Thyroid gland (tissue), 4 donors: ENCODE measurements at regions not wholly inside any gene's neighbourhood (a gene's known extent, or its start where the extent isn't known, plus 50 kb on each side); places are given as distances from the start of the nearest gene placed in this dataset.

Experiments
- DNase-seq, 2 donors: peaks; one replicate each; pipeline ENCODE4 v3.0.0-alpha.2; 2019
- H3K27ac ChIP-seq, 3 donors: fragments of 200-600 bp; sonication (generic); 1 replicate in 2 of 3; 2 replicates in 1 of 3; pipeline ENCODE4 v1.5.1; 2016 to 2019; ENCODE audit warnings: mild to moderate bottlenecking in 1 of 3, moderate library complexity in 1 of 3
- H3K27me3 ChIP-seq: fragments of 200-600 bp; sonication (generic); one replicate; pipeline ENCODE4 v1.5.1; 2019
- H3K36me3 ChIP-seq, 2 donors: fragments of 200-600 bp; sonication (generic); one replicate each; pipeline ENCODE4 v1.5.1; 2016 to 2019
- H3K4me1 ChIP-seq, 2 donors: fragments of 200-600 bp; sonication (generic); one replicate each; pipeline ENCODE4 v1.5.1; 2017 to 2019
- H3K4me3 ChIP-seq, 3 donors: fragments of 200-600 bp; sonication (generic); replicated peaks in 1 of 3; 1 replicate in 2 of 3; 2 replicates in 1 of 3; pipeline ENCODE4 v1.5.1; 2016; ENCODE audit warnings: mild to moderate bottlenecking in 1 of 3
- H3K9me3 ChIP-seq: fragments of 200-600 bp; sonication (generic); one replicate; pipeline ENCODE4 v1.5.1; 2017
- CTCF ChIP-seq, 6 experiments: fragments of 200-600 bp in 3 of 6; fragments of 450-650 bp in 3 of 6; sonication (generic) in 3 of 6; IDR thresholded peaks; one replicate each; pipeline ENCODE4 v1.5.1; 2016 to 2019; ENCODE audit warnings: antibody characterized with exemption in 6 of 6, mild to moderate bottlenecking in 2 of 6, inconsistent platforms in 1 of 6, moderate library complexity in 1 of 6
- POLR2A ChIP-seq, 2 donors: fragments of 450-650 bp; IDR thresholded peaks; one replicate each; pipeline ENCODE4 v1.6.1; 2017; ENCODE audit warnings: antibody characterized with exemption in 2 of 2, mild to moderate bottlenecking in 2 of 2, moderate library complexity in 1 of 2
- WGBS, 2 donors: methylation state at CpG; one replicate each; pipeline ENCODE4 v1.1.5; 2017; 5-methylcytosine and 5-hydroxymethylcytosine counted together
- intact Hi-C: fragments of 100-400 bp; cut with DNase I; formaldehyde crosslinking; loops from one replicate; pipeline ENCODE4 v1.15.1; 2023

GRCh38 chr6:21437581-21437980 is 156.0 kb upstream of the SOX4 start:
- Histone ChIP-seq H3K36me3 (no peaks in the 10 kb centered on the region), H3K9me3 (no peaks in the 10 kb centered on the region), H3K4me1 (no peaks in the 10 kb centered on the region), H3K4me3 (no peak overlapping the region), H3K27ac (no peak overlapping the region), H3K27me3 (no peaks in the 10 kb centered on the region)
- intact Hi-C loops: no loop called here
- TF ChIP-seq CTCF (IDR thresholded peaks at IDR 0.05): no peak
- TF ChIP-seq POLR2A (IDR thresholded peaks at IDR 0.05): no peak
- WGBS, 2 donors: 95 to 98% methylated on average over 2 of the region's 2 CpGs
- DNase-seq: no peak

GRCh38 chr6:21438237-21438985 is 155.1 kb upstream of the SOX4 start:
- H3K27me3 ChIP-seq: no peaks in the 10 kb centered on the region
- H3K9me3 ChIP-seq: no peaks in the 10 kb centered on the region
- no peak overlapping the region for H3K27ac ChIP-seq
- H3K36me3 ChIP-seq: no peaks in the 10 kb centered on the region
- no peak for DNase-seq
- H3K4me1 ChIP-seq: no peaks in the 10 kb centered on the region
- 91 to 94% methylated on average over 10 of the region's 10 CpGs for WGBS, 2 donors
- H3K4me3 ChIP-seq: no peak overlapping the region
- intact Hi-C loops: no loop called here
- no peak for TF ChIP-seq POLR2A (IDR thresholded peaks at IDR 0.05)
- no peak for TF ChIP-seq CTCF (IDR thresholded peaks at IDR 0.05)

GRCh38 chr6:21438986-21439352 is 154.6 kb upstream of the SOX4 start:
- no peak for DNase-seq
- H3K4me1 ChIP-seq: no peaks in the 10 kb centered on the region
- no peaks in the 10 kb centered on the region for H3K9me3 ChIP-seq
- H3K27ac ChIP-seq: no peak overlapping the region
- H3K36me3 ChIP-seq: no peaks in the 10 kb centered on the region
- no peaks in the 10 kb centered on the region for H3K27me3 ChIP-seq
- WGBS, 2 donors: 43 to 57% methylated on average over 2 of the region's 2 CpGs
- TF ChIP-seq POLR2A (IDR thresholded peaks at IDR 0.05): no peak
- intact Hi-C loops: no loop called here
- H3K4me3 ChIP-seq: no peak overlapping the region

GRCh38 chr6:21441386-21441785 is 152.2 kb upstream of the SOX4 start:
- WGBS, 2 donors: 88 to 97% methylated on average over 6 of the region's 6 CpGs
- intact Hi-C loops: no loop called here

GRCh38 chr6:21442874-21443273 is 150.7 kb upstream of the SOX4 start:
- H3K4me1 ChIP-seq: no peaks in the 10 kb centered on the region
- intact Hi-C loops: no loop called here
- H3K4me3 ChIP-seq: no peak overlapping the region
- no peaks in the 10 kb centered on the region for H3K27me3 ChIP-seq
- H3K9me3 ChIP-seq: no peaks in the 10 kb centered on the region
- no peak overlapping the region for H3K27ac ChIP-seq
- 97 to 98% methylated on average over 1 of the region's 1 CpG for WGBS, 2 donors
- TF ChIP-seq CTCF (IDR thresholded peaks at IDR 0.05) (no peak), POLR2A (IDR thresholded peaks at IDR 0.05) (no peak)
- DNase-seq: no peak
- no peaks in the 10 kb centered on the region for H3K36me3 ChIP-seq

More at GRCh38 chr6:21441386-21441785, 152.2 kb upstream of the SOX4 start:
- H3K36me3 ChIP-seq: no peaks in the 10 kb centered on the region
- H3K4me3 ChIP-seq: no peak overlapping the region
- H3K27ac ChIP-seq: no peak overlapping the region
- no peak for DNase-seq
- H3K9me3 ChIP-seq: no peaks in the 10 kb centered on the region
- no peaks in the 10 kb centered on the region for H3K27me3 ChIP-seq
- no peaks in the 10 kb centered on the region for H3K4me1 ChIP-seq
- TF ChIP-seq POLR2A (IDR thresholded peaks at IDR 0.05) (no peak), CTCF (IDR thresholded peaks at IDR 0.05) (no peak)
